ENCODE measurements at regions not wholly inside any gene's neighbourhood (a gene's known extent, or its start where the extent isn't known, plus 50 kb on each side); places are given as distances from the start of the nearest gene placed in this dataset.

DNA sequence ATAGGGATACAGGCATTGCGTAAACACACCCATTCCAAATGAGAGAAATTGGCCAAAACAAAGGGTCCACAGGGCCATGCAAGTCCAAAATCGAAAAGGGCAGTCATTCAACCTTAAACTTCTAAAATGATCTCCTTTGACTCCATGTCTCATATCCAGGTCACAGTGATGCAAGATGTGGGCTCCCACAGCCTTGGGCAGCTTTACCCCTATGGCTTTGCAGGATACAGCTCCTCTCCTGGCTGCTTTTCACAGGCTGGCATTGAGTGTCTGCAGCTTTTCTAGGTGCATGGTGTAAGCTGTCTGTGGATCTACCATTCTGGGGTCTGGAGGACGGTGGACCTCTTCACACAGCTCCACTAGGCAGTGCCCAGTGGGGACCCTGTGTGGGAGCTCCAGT, 744.5 kb downstream of the QKI start (continued):
- TF ChIP-seq, protein P1, sequence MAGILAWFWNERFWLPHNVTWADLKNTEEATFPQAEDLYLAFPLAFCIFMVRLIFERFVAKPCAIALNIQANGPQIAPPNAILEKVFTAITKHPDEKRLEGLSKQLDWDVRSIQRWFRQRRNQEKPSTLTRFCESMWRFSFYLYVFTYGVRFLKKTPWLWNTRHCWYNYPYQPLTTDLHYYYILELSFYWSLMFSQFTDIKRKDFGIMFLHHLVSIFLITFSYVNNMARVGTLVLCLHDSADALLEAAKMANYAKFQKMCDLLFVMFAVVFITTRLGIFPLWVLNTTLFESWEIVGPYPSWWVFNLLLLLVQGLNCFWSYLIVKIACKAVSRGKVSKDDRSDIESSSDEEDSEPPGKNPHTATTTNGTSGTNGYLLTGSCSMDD (CRISPR knock-in tag; IDR thresholded peaks at IDR 0.05), result no peak
- TF ChIP-seq, protein P2, sequence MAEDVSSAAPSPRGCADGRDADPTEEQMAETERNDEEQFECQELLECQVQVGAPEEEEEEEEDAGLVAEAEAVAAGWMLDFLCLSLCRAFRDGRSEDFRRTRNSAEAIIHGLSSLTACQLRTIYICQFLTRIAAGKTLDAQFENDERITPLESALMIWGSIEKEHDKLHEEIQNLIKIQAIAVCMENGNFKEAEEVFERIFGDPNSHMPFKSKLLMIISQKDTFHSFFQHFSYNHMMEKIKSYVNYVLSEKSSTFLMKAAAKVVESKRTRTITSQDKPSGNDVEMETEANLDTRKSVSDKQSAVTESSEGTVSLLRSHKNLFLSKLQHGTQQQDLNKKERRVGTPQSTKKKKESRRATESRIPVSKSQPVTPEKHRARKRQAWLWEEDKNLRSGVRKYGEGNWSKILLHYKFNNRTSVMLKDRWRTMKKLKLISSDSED (CRISPR knock-in tag; IDR thresholded peaks at IDR 0.05), result no peak

DNA sequence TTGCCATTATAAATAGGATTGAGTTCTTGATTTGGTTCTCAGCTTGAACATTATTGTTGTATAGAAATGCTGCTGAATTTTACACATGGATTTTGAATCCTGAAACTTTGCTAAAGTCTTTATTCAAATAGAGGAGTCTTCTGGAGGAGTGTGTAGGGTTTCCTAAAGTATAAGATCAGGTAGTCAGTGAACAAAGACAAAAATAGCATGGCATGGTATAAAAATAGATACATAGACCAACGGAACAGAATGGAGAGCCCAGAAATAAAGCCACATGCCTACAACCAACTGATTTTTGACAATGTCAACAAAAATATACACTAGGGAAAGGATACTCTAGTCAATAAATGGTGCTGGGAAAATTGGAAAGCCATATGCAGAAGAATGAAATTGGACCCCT, 740.1 kb downstream of the QKI start:
- no peak overlapping the region for H3K27ac ChIP-seq (ENCODE audit: extremely low read length, insufficient read depth, low read length)
- DNase-seq (ENCODE audit: low spot score), result no peak
- no peaks in the 10 kb centered on the region for H4K20me1 ChIP-seq (ENCODE audit: insufficient read depth, low read length)
- H3K27me3 ChIP-seq (ENCODE audit: control insufficient read depth in 1 of 2, insufficient read depth in 2 of 2, low read length in 2 of 2), result no peaks in the 10 kb centered on the region; a peak in 1 of 5 replicates
- no peak overlapping the region for H2AFZ ChIP-seq (ENCODE audit: low read length)
- no peak for ATAC-seq
- CTCF ChIA-PET (ENCODE audit: low intra/inter-chr PET ratio, low total read pairs), result no interaction called here
- H3K9ac ChIP-seq (ENCODE audit: insufficient read depth, low read depth, low read length), result no peak overlapping the region
- in situ Hi-C loops (cut with HindIII; ENCODE audit: extremely low pct_ligation_motif_present, low pct_unique_long_range_greater_than_20kb), result no loop called here
- FAIRE-seq, result no peak
- 0 out of 2 replicates have a peak, but pooled peaks cover 6% of the 10 kb centered on the region for H3K9me3 ChIP-seq (ENCODE audit: low read length)
- no TSS peak for BruUV-seq (replicated peaks)
- TF ChIP-seq NR3C1 (CRISPR knock-in tag; IDR thresholded peaks at IDR 0.05) (no peak), TCF12 (IDR thresholded peaks at IDR 0.05) (no peak), TCF12 (CRISPR knock-in tag; IDR thresholded peaks at IDR 0.05) (no peak), ZFP82 (CRISPR knock-in tag; IDR thresholded peaks at IDR 0.05; ENCODE audit: borderline replicate concordance) (no peak), ZNF547 (CRISPR knock-in tag; IDR thresholded peaks at IDR 0.05) (no peak), NFKB2 (CRISPR knock-in tag; IDR thresholded peaks at IDR 0.05; ENCODE audit: borderline replicate concordance) (no peak)
- POLR2A ChIA-PET, result no interaction called here
- H3K4me2 ChIP-seq (ENCODE audit: low read depth, low read length), result no peak overlapping the region
- H3K4me3 ChIP-seq (replicated peaks in 1 of 3; ENCODE audit: insufficient read depth in 1 of 3, low read depth in 2 of 3, low read length in 3 of 3), result no peak overlapping the region
- no peaks in the 10 kb centered on the region for H3K36me3 ChIP-seq (replicated peaks in 1 of 2; ENCODE audit: control insufficient read depth in 1 of 2, insufficient read depth in 2 of 2, low read length in 2 of 2)
- H3K4me1 ChIP-seq (ENCODE audit: insufficient read depth, low read length), result no peaks in the 10 kb centered on the region
- intact Hi-C loops (cut with micrococcal nuclease; ENCODE audit: unreplicated experiment), result no loop called here
- H3K79me2 ChIP-seq (ENCODE audit: insufficient read depth, low read length), result no peaks in the 10 kb centered on the region
- 0% methylated on average over 1 of the region's 1 CpG for WGBS (ENCODE audit: low lambda C conversion rate)

All from HepG2 (cell line).